B cell (primary cell): ENCODE measurements at regions not wholly inside any gene's neighbourhood (a gene's known extent, or its start where the extent isn't known, plus 50 kb on each side); places are given as distances from the start of the nearest gene placed in this dataset.

Experiments used
- ATAC-seq: fragments of 200-7000 bp; cut with Tn5 transposase; one replicate; pipeline ENCODE4 v1.10.0; 2021; ENCODE audit warnings: low read depth, mild to moderate bottlenecking, moderate number of reproducible peaks, moderate library complexity
- CTCF ChIA-PET: fragments of 350-600 bp; sonication (Branson Sonifier 250); formaldehyde crosslinking; loops from one replicate; lab custom pipeline; 2021; ENCODE audit warnings: antibody characterized with exemption, inconsistent platforms; lab: Charles Lee
- POLR2A ChIA-PET: fragments of 350-600 bp; sonication (Branson Sonifier 250); formaldehyde crosslinking; loops from one replicate; lab custom pipeline; 2021; ENCODE audit warnings: antibody characterized with exemption; lab: Charles Lee
- DNase-seq: peaks from one replicate; pipeline ENCODE4 v3.0.0; 2013
- H2AFZ ChIP-seq: 2 replicates; pipeline ENCODE4 v1.6.1; 2012; ENCODE audit warnings: mild to moderate bottlenecking, low read depth, low read length; ENCODE audit not compliant: insufficient read depth, poor library complexity, severe bottlenecking
- H3K27ac ChIP-seq, 2 donors: 1 replicate in 1 of 2; 2 replicates in 1 of 2; pipeline ENCODE4 v1.5.1; 2012 to 2013; ENCODE audit warnings: low read length in 2 of 2, mild to moderate bottlenecking in 2 of 2, moderate library complexity in 1 of 2
- H3K27me3 ChIP-seq, 4 experiments: fragments of 200-600 bp in 1 of 4; sonication (generic) in 1 of 4; replicated peaks in 1 of 4; 1 replicate in 2 of 4; 2 replicates in 2 of 4; pipeline versions ENCODE4 v1.6.1 to v1.7.0; 2013 to 2016; ENCODE audit warnings: low read length in 3 of 4, mild to moderate bottlenecking in 2 of 4, mixed read lengths in 1 of 4, moderate library complexity in 1 of 4; ENCODE audit not compliant: insufficient read depth in 4 of 4, control insufficient read depth in 3 of 4; ENCODE audit errors: control extremely low read depth in 1 of 4
- H3K36me3 ChIP-seq, 2 experiments: replicated peaks in 1 of 2; 1 replicate in 1 of 2; 2 replicates in 1 of 2; pipeline versions ENCODE4 v1.6.1 to v1.7.1; 2013; ENCODE audit warnings: low read length in 1 of 2; ENCODE audit not compliant: insufficient read depth in 2 of 2, control insufficient read depth in 1 of 2; ENCODE audit errors: control extremely low read depth in 1 of 2, extremely low read depth in 1 of 2
- H3K4me1 ChIP-seq, 2 donors: fragments of 200-600 bp in 1 of 2; sonication (generic) in 1 of 2; 1 replicate in 1 of 2; 2 replicates in 1 of 2; pipeline versions ENCODE4 v1.5.1 to v1.6.1; 2013 to 2017; ENCODE audit warnings: low read length in 2 of 2; ENCODE audit not compliant: control insufficient read depth in 2 of 2, insufficient read depth in 2 of 2
- H3K4me2 ChIP-seq: replicated peaks from 2 replicates; pipeline ENCODE3; 2012; ENCODE audit warnings: mild to moderate bottlenecking, low read depth, low read length; ENCODE audit not compliant: poor library complexity, severe bottlenecking
- H3K4me3 ChIP-seq, 5 experiments: fragments of 200-600 bp in 1 of 5; sonication (generic) in 1 of 5; 1 replicate in 3 of 5; 2 replicates in 2 of 5; pipeline versions ENCODE4 v1.5.1 to v1.7.0; 2011 to 2016; ENCODE audit warnings: low read length in 4 of 5, mild to moderate bottlenecking in 4 of 5, low read depth in 2 of 5, control low read depth in 1 of 5, moderate library complexity in 1 of 5; ENCODE audit not compliant: insufficient read depth in 1 of 5; ENCODE audit errors: control extremely low read depth in 1 of 5, extremely low read depth in 1 of 5
- H3K79me2 ChIP-seq: fragments of 200-600 bp; sonication (generic); one replicate; pipeline ENCODE4 v1.6.0; 2016; ENCODE audit warnings: low read length; ENCODE audit not compliant: control insufficient read depth, insufficient read depth
- H3K9ac ChIP-seq: fragments of 200-600 bp; sonication (generic); 2 replicates; pipeline ENCODE4 v1.6.1; 2017; ENCODE audit warnings: mild to moderate bottlenecking, low read length, moderate library complexity
- H3K9me3 ChIP-seq, 3 donors: one replicate each; pipeline versions ENCODE4 v1.6.1 to v1.7.1; 2013; ENCODE audit warnings: low read length in 2 of 3; ENCODE audit not compliant: control insufficient read depth in 2 of 3, insufficient read depth in 1 of 3; ENCODE audit errors: control extremely low read depth in 1 of 3
- H4K20me1 ChIP-seq: 2 replicates; pipeline ENCODE4 v1.6.0; 2012; ENCODE audit warnings: mild to moderate bottlenecking, low read length; ENCODE audit not compliant: insufficient read depth, control insufficient read depth, poor library complexity, severe bottlenecking
- H3K27ac Mint-ChIP-seq: one replicate; pipeline ENCODE4 v1.8.0; 2021; ENCODE audit warnings: mixed read lengths
- H3K27me3 Mint-ChIP-seq: one replicate; pipeline ENCODE4 v1.8.0; 2021; ENCODE audit warnings: mixed read lengths
- H3K4me1 Mint-ChIP-seq: one replicate; pipeline ENCODE4 v1.8.0; 2021; ENCODE audit warnings: mixed read lengths
- H3K4me3 Mint-ChIP-seq: one replicate; pipeline ENCODE4 v1.8.0; 2021; ENCODE audit warnings: mixed read lengths
- H3K9me3 Mint-ChIP-seq: one replicate; pipeline ENCODE4 v1.8.0; 2022; ENCODE audit warnings: mixed read lengths; ENCODE audit not compliant: insufficient read depth
- CTCF ChIP-seq: fragments of 200-600 bp; IDR thresholded peaks from one replicate; pipeline ENCODE4 v1.8.0; 2022; ENCODE audit warnings: antibody characterized with exemption, mild to moderate bottlenecking
- EZH2 ChIP-seq: IDR thresholded peaks from 2 replicates; pipeline ENCODE4 v1.6.1; 2012; ENCODE audit warnings: borderline replicate concordance, low read depth, mild to moderate bottlenecking, moderate library complexity, low read length; ENCODE audit not compliant: insufficient read depth, poor library complexity, severe bottlenecking
- WGBS: methylation state at CpG from one replicate; pipeline ENCODE4 v1.1.5; 2013; ENCODE audit warnings: missing lambda C conversion rate; ENCODE audit not compliant: insufficient coverage; 5-methylcytosine and 5-hydroxymethylcytosine counted together
- intact Hi-C: fragments of 100-400 bp; cut with micrococcal nuclease; formaldehyde crosslinking; loops from one replicate; pipeline ENCODE4 v1.10.0; 2022

GRCh38 chr11:115926138-115926537 is 421.9 kb upstream of the CADM1 start:
- DNase-seq (no peak), ATAC-seq (no peak)
- H3K27me3 Mint-ChIP-seq = no peaks in the 10 kb centered on the region
- WGBS = 84% methylated on average over 2 of the region's 5 CpGs
- no peak overlapping the region for H2AFZ ChIP-seq
- H3K79me2 ChIP-seq = no peaks in the 10 kb centered on the region
- H3K27me3 ChIP-seq = no peaks in the 10 kb centered on the region
- no peak overlapping the region for H3K4me3 ChIP-seq
- H3K4me1 ChIP-seq = peaks cover 0 to 21% of the 10 kb centered on the region in 2 donors
- TF ChIP-seq EZH2 = no peak
- no peak for TF ChIP-seq CTCF
- intact Hi-C loops = no loop called here
- H3K4me3 Mint-ChIP-seq = no peak overlapping the region
- H3K9ac ChIP-seq = no peak overlapping the region
- ChIA-PET CTCF (no interaction called here), POLR2A (no interaction called here)
- peaks cover 36% of the 10 kb centered on the region for H3K4me1 Mint-ChIP-seq
- H3K9me3 ChIP-seq = peaks cover 0 to 8% (median 0%) of the 10 kb centered on the region in 3 donors
- H3K9me3 Mint-ChIP-seq = no peaks in the 10 kb centered on the region
- H3K4me2 ChIP-seq = no peak overlapping the region
- no peaks in the 10 kb centered on the region for H3K36me3 ChIP-seq
- H4K20me1 ChIP-seq = no peaks in the 10 kb centered on the region
- no peak overlapping the region for H3K27ac ChIP-seq
- no peak overlapping the region for H3K27ac Mint-ChIP-seq

- H3K79me2 ChIP-seq = no peaks in the 10 kb centered on the region
- no peak for DNase-seq
- no peaks in the 10 kb centered on the region for H3K36me3 ChIP-seq
- H3K4me1 ChIP-seq = peaks cover 0 to 16% of the 10 kb centered on the region in 2 donors
- H3K27me3 Mint-ChIP-seq = no peaks in the 10 kb centered on the region
- TF ChIP-seq EZH2 = no peak
- H3K4me3 ChIP-seq = no peak overlapping the region
- ChIA-PET CTCF (no interaction called here), POLR2A (no interaction called here)
- no peak overlapping the region for H3K4me2 ChIP-seq
- no peak for ATAC-seq
- H3K27me3 ChIP-seq = no peaks in the 10 kb centered on the region
- no peak overlapping the region for H3K9ac ChIP-seq
- H3K4me3 Mint-ChIP-seq = no peak overlapping the region
- H3K27ac ChIP-seq = no peak overlapping the region
- WGBS = 100% methylated on average over 1 of the region's 3 CpGs
- H3K9me3 ChIP-seq = peaks cover 0 to 8% (median 0%) of the 10 kb centered on the region in 3 donors
- H3K4me1 Mint-ChIP-seq = peaks cover 32% of the 10 kb centered on the region
- H3K27ac Mint-ChIP-seq = no peak overlapping the region
- intact Hi-C loops = no loop called here
- H4K20me1 ChIP-seq = no peaks in the 10 kb centered on the region
- H2AFZ ChIP-seq = no peak overlapping the region
- H3K9me3 Mint-ChIP-seq = no peaks in the 10 kb centered on the region
Measured at GRCh38 chr11:115925568-115926090, 421.4 kb upstream of the CADM1 start.
